ENCODE measurements at regions not wholly inside any gene's neighbourhood (a gene's known extent, or its start where the extent isn't known, plus 50 kb on each side); places are given as distances from the start of the nearest gene placed in this dataset.

DNA sequence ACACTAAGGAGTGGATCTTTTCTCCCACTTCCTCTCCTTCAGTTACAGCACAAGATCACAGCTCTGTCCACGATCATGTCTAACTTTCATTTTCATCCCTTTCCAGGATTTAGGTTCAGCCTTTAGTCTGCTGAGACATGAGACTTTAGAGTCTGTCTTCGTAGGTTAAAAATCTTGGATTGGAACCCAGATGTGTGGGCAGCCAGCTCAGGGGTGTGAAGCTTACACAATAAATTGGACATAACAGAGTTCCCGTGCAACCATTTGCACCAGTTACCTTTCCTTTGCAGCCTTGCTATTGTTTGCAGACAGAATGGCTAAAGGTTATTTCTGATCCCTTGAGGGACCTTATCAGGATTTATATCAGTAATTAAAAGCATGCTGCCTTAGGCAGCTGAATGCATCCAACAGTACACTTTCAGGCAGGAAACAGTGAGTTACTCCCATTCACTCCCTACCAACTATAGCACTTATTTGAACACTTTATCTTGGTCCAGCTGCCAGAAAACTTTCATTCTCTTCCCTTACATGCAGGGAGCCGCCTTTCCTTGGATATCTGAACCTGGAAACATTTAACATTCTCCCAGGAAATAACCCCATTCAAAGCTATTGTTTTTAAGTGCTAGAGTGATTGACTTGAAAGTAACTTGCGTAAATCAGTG lies 87.3 kb downstream of the TMEM100 start:
- no peaks in the 10 kb centered on the region for H3K9me3 ChIP-seq (ENCODE audit: control insufficient read depth in 1 of 2, low read length in 2 of 2)
- H3K36me3 ChIP-seq (ENCODE audit: control insufficient read depth in 1 of 2, insufficient read depth in 2 of 2, low read length in 2 of 2), result no peaks in the 10 kb centered on the region
- H3K27me3 ChIP-seq (ENCODE audit: control insufficient read depth in 1 of 2, insufficient read depth in 2 of 2, low read length in 2 of 2), result no peaks in the 10 kb centered on the region
- H3K27ac ChIP-seq (ENCODE audit: low read depth, low read length), result no peak overlapping the region
- H3K4me1 ChIP-seq (ENCODE audit: control insufficient read depth in 1 of 2, insufficient read depth in 2 of 2, low read length in 2 of 2), result peaks cover 0 to 9% of the 10 kb centered on the region in 2 donors
- H3K9ac ChIP-seq (ENCODE audit: low read depth in 1 of 2, low read length in 2 of 2), result no peak overlapping the region
- peak overlapping the region in 1 of 2 donors; percentile 43 for H3K4me3 ChIP-seq (ENCODE audit: low read depth in 1 of 2, low read length in 2 of 2)

DNA sequence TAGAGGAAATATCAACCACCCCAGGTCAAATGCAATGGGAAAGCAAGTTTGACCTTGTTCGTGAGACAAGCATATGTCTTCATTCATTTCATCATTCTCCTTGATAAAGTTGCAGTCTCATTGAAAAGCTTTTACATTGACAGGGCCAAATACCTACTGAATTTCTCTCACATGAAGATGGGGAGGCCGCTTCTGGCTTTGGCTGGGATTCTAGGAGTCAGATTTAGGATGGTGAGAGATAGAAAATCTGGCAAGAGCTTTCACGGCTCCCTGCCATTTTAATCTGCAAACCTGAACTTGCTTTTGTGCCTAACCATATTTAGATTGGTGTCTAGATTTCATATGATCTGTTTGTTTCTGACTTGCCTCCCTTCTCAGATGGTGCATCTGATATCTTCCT lies 88.0 kb downstream of the TMEM100 start:
- H3K9ac ChIP-seq (ENCODE audit: low read depth in 1 of 2, low read length in 2 of 2), result no peak overlapping the region
- H3K36me3 ChIP-seq (ENCODE audit: control insufficient read depth in 1 of 2, insufficient read depth in 2 of 2, low read length in 2 of 2), result no peaks in the 10 kb centered on the region
- H3K27me3 ChIP-seq (ENCODE audit: control insufficient read depth in 1 of 2, insufficient read depth in 2 of 2, low read length in 2 of 2), result no peaks in the 10 kb centered on the region
- no peak overlapping the region for H3K4me3 ChIP-seq (ENCODE audit: low read depth in 1 of 2, low read length in 2 of 2)
- no peak overlapping the region for H3K27ac ChIP-seq (ENCODE audit: low read depth, low read length)
- peaks cover 0 to 9% of the 10 kb centered on the region in 2 donors for H3K4me1 ChIP-seq (ENCODE audit: control insufficient read depth in 1 of 2, insufficient read depth in 2 of 2, low read length in 2 of 2)
- H3K9me3 ChIP-seq (ENCODE audit: control insufficient read depth in 1 of 2, low read length in 2 of 2), result no peaks in the 10 kb centered on the region

DNA sequence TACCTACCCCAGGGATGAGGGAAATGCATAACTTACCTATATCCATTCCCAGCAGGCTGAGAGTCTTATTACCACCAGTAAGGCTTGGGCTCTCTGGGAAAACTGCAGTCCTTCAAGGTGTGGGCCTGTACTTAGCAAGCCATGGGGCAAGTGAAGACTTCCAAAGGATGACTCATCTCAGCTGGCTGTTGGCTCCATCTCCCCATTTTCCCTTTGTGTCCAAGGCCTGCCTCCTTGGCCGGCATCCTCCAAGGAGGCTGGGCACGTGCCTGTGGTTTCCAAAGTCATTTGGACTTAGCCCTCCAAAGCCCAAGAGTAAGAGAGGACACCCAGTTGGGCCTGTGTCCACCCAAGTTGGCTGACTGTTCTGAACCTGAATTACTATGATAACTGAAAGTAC lies 89.8 kb downstream of the TMEM100 start:
- Histone ChIP-seq H3K4me1 (ENCODE audit: control insufficient read depth in 1 of 2, insufficient read depth in 2 of 2, low read length in 2 of 2) (peaks cover 0 to 9% of the 10 kb centered on the region in 2 donors), H3K4me3 (ENCODE audit: low read depth in 1 of 2, low read length in 2 of 2) (no peak overlapping the region), H3K9me3 (ENCODE audit: control insufficient read depth in 1 of 2, low read length in 2 of 2) (no peaks in the 10 kb centered on the region), H3K9ac (ENCODE audit: low read depth in 1 of 2, low read length in 2 of 2) (no peak overlapping the region), H3K27ac (ENCODE audit: low read depth, low read length) (no peak overlapping the region), H3K27me3 (ENCODE audit: control insufficient read depth in 1 of 2, insufficient read depth in 2 of 2, low read length in 2 of 2) (no peaks in the 10 kb centered on the region), H3K36me3 (ENCODE audit: control insufficient read depth in 1 of 2, insufficient read depth in 2 of 2, low read length in 2 of 2) (no peaks in the 10 kb centered on the region)

DNA sequence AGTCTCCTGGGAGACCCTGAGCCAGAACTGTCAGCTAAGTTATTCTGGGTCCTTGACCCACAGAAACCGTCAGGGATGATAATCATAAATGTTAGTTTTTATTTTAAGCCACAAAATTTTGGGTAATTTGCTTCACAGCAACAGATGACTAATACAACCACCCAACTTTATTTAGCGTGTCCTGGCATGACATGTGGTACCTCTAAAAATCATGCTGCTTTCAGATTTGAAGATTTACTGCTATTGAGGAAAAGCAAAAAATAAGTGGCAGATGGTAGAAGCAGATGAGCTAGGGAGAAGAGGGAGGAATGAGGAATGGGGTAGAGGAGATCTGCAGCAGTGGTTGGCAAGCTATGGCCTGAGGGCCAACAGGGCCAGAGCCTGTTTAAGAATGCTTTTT lies 90.4 kb downstream of the TMEM100 start:
- Histone ChIP-seq H3K27me3 (ENCODE audit: control insufficient read depth in 1 of 2, insufficient read depth in 2 of 2, low read length in 2 of 2) (no peaks in the 10 kb centered on the region), H3K36me3 (ENCODE audit: control insufficient read depth in 1 of 2, insufficient read depth in 2 of 2, low read length in 2 of 2) (no peaks in the 10 kb centered on the region)

DNA sequence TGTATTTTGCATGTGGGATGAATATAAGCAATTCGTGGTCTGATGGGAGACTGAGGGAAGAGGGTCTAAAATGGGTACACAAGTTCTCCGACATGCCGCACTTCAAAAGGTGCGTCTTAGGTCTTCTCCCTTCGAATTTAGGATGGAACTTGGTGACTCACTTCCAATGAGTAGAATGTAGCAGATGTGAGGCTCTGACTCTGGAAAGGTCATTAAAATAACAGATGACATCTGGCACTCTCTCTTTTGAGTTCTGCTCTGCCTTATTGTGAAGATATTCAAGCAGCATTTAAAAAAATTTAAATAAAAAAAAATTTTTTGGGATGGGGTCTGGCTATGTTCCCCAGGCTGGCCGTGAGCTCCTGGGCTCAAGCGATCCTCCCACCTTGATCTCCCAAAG lies 92.7 kb downstream of the TMEM100 start:
- Histone ChIP-seq H3K9me3 (ENCODE audit: control insufficient read depth in 1 of 2, low read length in 2 of 2) (no peaks in the 10 kb centered on the region), H3K27ac (ENCODE audit: low read depth, low read length) (no peak overlapping the region), H3K36me3 (ENCODE audit: control insufficient read depth in 1 of 2, insufficient read depth in 2 of 2, low read length in 2 of 2) (no peaks in the 10 kb centered on the region), H3K4me3 (ENCODE audit: low read depth in 1 of 2, low read length in 2 of 2) (no peak overlapping the region), H3K4me1 (ENCODE audit: control insufficient read depth in 1 of 2, insufficient read depth in 2 of 2, low read length in 2 of 2) (peaks cover 1 to 2% of the 10 kb centered on the region in 2 donors), H3K27me3 (ENCODE audit: control insufficient read depth in 1 of 2, insufficient read depth in 2 of 2, low read length in 2 of 2) (no peaks in the 10 kb centered on the region), H3K9ac (ENCODE audit: low read depth in 1 of 2, low read length in 2 of 2) (no peak overlapping the region)

More for the DNA sequence above, 90.4 kb downstream of the TMEM100 start:
- Histone ChIP-seq H3K9ac (ENCODE audit: low read depth in 1 of 2, low read length in 2 of 2) (no peak overlapping the region), H3K9me3 (ENCODE audit: control insufficient read depth in 1 of 2, low read length in 2 of 2) (no peaks in the 10 kb centered on the region), H3K4me1 (ENCODE audit: control insufficient read depth in 1 of 2, insufficient read depth in 2 of 2, low read length in 2 of 2) (peaks cover 0 to 9% of the 10 kb centered on the region in 2 donors), H3K27ac (ENCODE audit: low read depth, low read length) (no peak overlapping the region), H3K4me3 (ENCODE audit: low read depth in 1 of 2, low read length in 2 of 2) (no peak overlapping the region)

DNA sequence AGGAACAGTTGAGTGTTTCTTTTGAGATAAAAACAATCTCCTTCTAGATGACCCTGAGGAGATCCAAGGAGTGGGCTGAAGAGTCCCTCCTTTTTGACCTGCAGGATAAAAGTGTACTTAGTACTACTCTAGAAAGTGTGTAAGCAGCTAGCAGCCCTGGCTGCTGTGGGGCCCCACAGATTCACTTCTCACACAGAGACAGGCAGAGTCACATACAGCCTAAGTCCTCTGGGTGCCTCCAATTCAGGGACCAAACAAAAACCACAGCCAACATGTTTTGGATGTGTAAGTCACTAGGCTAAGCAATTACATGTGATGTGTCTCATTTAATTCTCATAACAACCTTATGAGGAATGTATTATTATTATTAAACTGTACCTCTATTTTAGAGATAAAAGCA lies 97.1 kb downstream of the TMEM100 start:
- no peak overlapping the region for H3K9ac ChIP-seq (ENCODE audit: low read depth in 1 of 2, low read length in 2 of 2)
- H3K9me3 ChIP-seq (ENCODE audit: control insufficient read depth in 1 of 2, low read length in 2 of 2), result no peaks in the 10 kb centered on the region
- no peak overlapping the region for H3K27ac ChIP-seq (ENCODE audit: low read depth, low read length)
- peaks cover 0 to 7% of the 10 kb centered on the region in 2 donors for H3K4me1 ChIP-seq (ENCODE audit: control insufficient read depth in 1 of 2, insufficient read depth in 2 of 2, low read length in 2 of 2)
- no peak overlapping the region for H3K4me3 ChIP-seq (ENCODE audit: low read depth in 1 of 2, low read length in 2 of 2)
- no peaks in the 10 kb centered on the region for H3K27me3 ChIP-seq (ENCODE audit: control insufficient read depth in 1 of 2, insufficient read depth in 2 of 2, low read length in 2 of 2)
- no peaks in the 10 kb centered on the region for H3K36me3 ChIP-seq (ENCODE audit: control insufficient read depth in 1 of 2, insufficient read depth in 2 of 2, low read length in 2 of 2)

DNA sequence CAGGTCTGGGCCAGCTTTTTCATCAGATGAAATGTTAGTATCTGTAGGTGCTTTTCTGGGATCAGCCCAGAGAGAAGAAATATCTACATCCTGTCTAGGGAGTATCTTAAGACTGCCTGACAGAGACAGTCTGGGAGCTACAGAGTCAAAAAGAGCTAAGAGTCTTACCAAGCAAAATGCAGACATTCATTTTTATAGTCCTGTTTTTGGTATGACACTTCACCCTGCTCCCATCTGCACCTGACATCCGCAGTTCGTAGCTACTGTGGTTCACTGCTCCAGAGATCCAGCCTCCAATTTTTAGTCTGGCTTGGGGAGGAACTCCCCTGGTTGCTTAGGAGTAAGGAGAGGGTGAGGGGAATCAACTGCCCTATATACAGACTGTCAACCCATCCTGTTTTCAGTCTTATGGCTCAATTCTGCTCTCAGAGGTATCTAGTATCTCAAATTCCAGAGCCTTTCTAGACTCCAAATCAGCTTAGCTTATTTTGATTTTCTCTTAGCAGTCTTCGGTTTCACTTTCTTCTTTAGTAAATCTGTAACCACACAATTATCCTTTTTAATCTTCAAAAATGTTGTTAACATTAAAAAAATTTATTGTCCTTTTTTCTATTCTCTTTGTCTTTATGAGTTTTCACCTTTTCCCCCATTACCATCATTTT lies 97.8 kb downstream of the TMEM100 start:
- no peak overlapping the region for H3K4me3 ChIP-seq (ENCODE audit: low read depth in 1 of 2, low read length in 2 of 2)
- H3K9ac ChIP-seq (ENCODE audit: low read depth in 1 of 2, low read length in 2 of 2), result no peak overlapping the region
- H3K36me3 ChIP-seq (ENCODE audit: control insufficient read depth in 1 of 2, insufficient read depth in 2 of 2, low read length in 2 of 2), result no peaks in the 10 kb centered on the region
- H3K27me3 ChIP-seq (ENCODE audit: control insufficient read depth in 1 of 2, insufficient read depth in 2 of 2, low read length in 2 of 2), result no peaks in the 10 kb centered on the region
- H3K9me3 ChIP-seq (ENCODE audit: control insufficient read depth in 1 of 2, low read length in 2 of 2), result no peaks in the 10 kb centered on the region
- peaks cover 0 to 7% of the 10 kb centered on the region in 2 donors for H3K4me1 ChIP-seq (ENCODE audit: control insufficient read depth in 1 of 2, insufficient read depth in 2 of 2, low read length in 2 of 2)
- no peak overlapping the region for H3K27ac ChIP-seq (ENCODE audit: low read depth, low read length)

DNA sequence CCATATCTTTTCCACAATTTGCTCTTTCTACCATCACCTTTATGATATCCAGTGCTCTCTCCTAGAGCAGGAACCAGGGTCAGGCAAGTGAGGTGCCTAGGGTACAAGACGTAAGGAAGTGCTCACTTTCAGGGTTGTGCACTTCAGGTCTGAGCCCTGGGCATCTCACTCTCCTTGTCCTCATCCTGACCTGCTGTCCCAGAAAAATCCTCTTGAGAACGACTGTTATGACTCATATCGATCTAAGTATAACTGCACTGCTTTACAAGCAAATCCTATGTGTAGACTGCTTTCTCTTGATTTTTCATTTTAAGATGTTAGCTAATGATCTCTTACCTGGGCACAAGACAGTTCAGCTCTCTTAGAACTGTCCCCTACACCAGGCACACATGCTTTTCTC lies 100.1 kb downstream of the TMEM100 start:
- Histone ChIP-seq H3K27ac (ENCODE audit: low read depth, low read length) (no peak overlapping the region), H3K4me1 (ENCODE audit: control insufficient read depth in 1 of 2, insufficient read depth in 2 of 2, low read length in 2 of 2) (peaks cover 0 to 7% of the 10 kb centered on the region in 2 donors), H3K27me3 (ENCODE audit: control insufficient read depth in 1 of 2, insufficient read depth in 2 of 2, low read length in 2 of 2) (no peaks in the 10 kb centered on the region), H3K36me3 (ENCODE audit: control insufficient read depth in 1 of 2, insufficient read depth in 2 of 2, low read length in 2 of 2) (no peaks in the 10 kb centered on the region), H3K4me3 (ENCODE audit: low read depth in 1 of 2, low read length in 2 of 2) (no peak overlapping the region), H3K9me3 (ENCODE audit: control insufficient read depth in 1 of 2, low read length in 2 of 2) (no peaks in the 10 kb centered on the region), H3K9ac (ENCODE audit: low read depth in 1 of 2, low read length in 2 of 2) (no peak overlapping the region)

DNA sequence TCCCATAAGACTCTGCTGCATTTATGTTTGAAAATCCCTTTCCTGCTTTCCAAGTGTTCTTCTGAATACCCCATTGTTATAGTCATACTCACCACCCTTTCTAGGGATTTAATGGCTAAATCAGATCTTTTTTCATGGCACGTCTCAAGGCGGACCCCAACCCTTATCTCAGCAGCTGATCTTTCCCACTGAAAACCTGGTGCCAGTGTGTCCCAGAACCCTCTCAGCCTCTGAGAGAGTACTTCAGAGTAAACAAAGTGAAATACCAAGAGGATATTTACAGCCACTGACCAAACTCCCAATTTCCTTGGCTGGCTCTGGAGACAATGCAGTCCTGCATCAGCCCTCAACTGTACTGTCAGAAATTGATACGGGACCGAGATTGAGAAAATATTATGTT lies 101.7 kb downstream of the TMEM100 start:
- no peaks in the 10 kb centered on the region for H3K9me3 ChIP-seq (ENCODE audit: control insufficient read depth in 1 of 2, low read length in 2 of 2)
- no peaks in the 10 kb centered on the region for H3K27me3 ChIP-seq (ENCODE audit: control insufficient read depth in 1 of 2, insufficient read depth in 2 of 2, low read length in 2 of 2)
- no peaks in the 10 kb centered on the region for H3K36me3 ChIP-seq (ENCODE audit: control insufficient read depth in 1 of 2, insufficient read depth in 2 of 2, low read length in 2 of 2)
- no peak overlapping the region for H3K27ac ChIP-seq (ENCODE audit: low read depth, low read length)
- no peak overlapping the region for H3K4me3 ChIP-seq (ENCODE audit: low read depth in 1 of 2, low read length in 2 of 2)
- H3K4me1 ChIP-seq (ENCODE audit: control insufficient read depth in 1 of 2, insufficient read depth in 2 of 2, low read length in 2 of 2), result peaks cover 0 to 7% of the 10 kb centered on the region in 2 donors
- no peak overlapping the region for H3K9ac ChIP-seq (ENCODE audit: low read depth in 1 of 2, low read length in 2 of 2)

DNA sequence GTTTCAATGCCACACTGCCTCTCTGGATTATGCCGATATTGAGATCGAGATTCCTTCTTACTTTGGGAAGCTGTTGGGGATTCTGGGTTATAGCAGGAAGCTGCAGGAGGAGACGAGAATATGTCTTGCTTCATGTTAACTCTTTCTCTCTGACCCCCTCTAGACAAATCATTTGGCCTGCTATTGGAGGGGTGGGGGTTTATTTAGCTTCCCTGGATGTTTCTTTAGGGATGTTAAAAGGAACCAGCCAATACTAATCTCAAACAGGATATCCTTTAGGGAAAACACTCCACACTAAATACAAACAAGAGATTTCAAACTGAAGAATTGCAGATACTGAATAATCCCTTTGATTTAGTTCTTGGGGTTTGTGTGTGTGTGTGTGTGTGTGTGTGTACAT lies 102.6 kb downstream of the TMEM100 start:
- H3K4me1 ChIP-seq (ENCODE audit: control insufficient read depth in 1 of 2, insufficient read depth in 2 of 2, low read length in 2 of 2), result peaks cover 0 to 6% of the 10 kb centered on the region in 2 donors
- H3K27me3 ChIP-seq (ENCODE audit: control insufficient read depth in 1 of 2, insufficient read depth in 2 of 2, low read length in 2 of 2), result no peaks in the 10 kb centered on the region
- H3K27ac ChIP-seq (ENCODE audit: low read depth, low read length), result no peak overlapping the region
- H3K9ac ChIP-seq (ENCODE audit: low read depth in 1 of 2, low read length in 2 of 2), result no peak overlapping the region
- no peaks in the 10 kb centered on the region for H3K36me3 ChIP-seq (ENCODE audit: control insufficient read depth in 1 of 2, insufficient read depth in 2 of 2, low read length in 2 of 2)
- no peaks in the 10 kb centered on the region for H3K9me3 ChIP-seq (ENCODE audit: control insufficient read depth in 1 of 2, low read length in 2 of 2)
- H3K4me3 ChIP-seq (ENCODE audit: low read depth in 1 of 2, low read length in 2 of 2), result no peak overlapping the region

Data from duodenal mucosa (tissue), 2 donors.